ENCODE measurements at regions not wholly inside any gene's neighbourhood (a gene's known extent, or its start where the extent isn't known, plus 50 kb on each side); places are given as distances from the start of the nearest gene placed in this dataset.
A peak's percentile ranks its signal among the peaks of the same experiment; 100 is the strongest.

GRCh38 chr4:128582427-128582870 is 227.1 kb upstream of the JADE1 start (continued):
- no peak for TF ChIP-seq HNRNPUL1 (IDR thresholded peaks at IDR 0.05; ENCODE audit: low read length)
- TF ChIP-seq XRCC3 (IDR thresholded peaks at IDR 0.05): no peak
- peak; percentile 66 for TF ChIP-seq ATF3 (IDR thresholded peaks at IDR 0.05)
- no peak for TF ChIP-seq ATF3 (CRISPR knock-in tag; conservative IDR thresholded peaks at IDR 0.05)
- peak; percentile 64 for TF ChIP-seq MEIS2 (IDR thresholded peaks at IDR 0.05; ENCODE audit: partially characterized antibody)
- TF ChIP-seq ZNF224 (CRISPR knock-in tag; IDR thresholded peaks at IDR 0.05): no peak
- TF ChIP-seq ZNF639 (CRISPR knock-in tag; conservative IDR thresholded peaks at IDR 0.05 in 1 of 2, IDR thresholded peaks at IDR 0.05 in 1 of 2): no peak
- TF ChIP-seq ZNF408 (CRISPR knock-in tag; IDR thresholded peaks at IDR 0.05; ENCODE audit: low read depth): no peak
- peak; percentile 20; the same call in 1 of the 2 replicates for TF ChIP-seq CEBPG (CRISPR knock-in tag; IDR thresholded peaks at IDR 0.05)
- peak; percentile 82 to 85 for TF ChIP-seq CEBPG (tag; conservative IDR thresholded peaks at IDR 0.05 in 1 of 2, IDR thresholded peaks at IDR 0.05 in 1 of 2)
- no peak for TF ChIP-seq E2F4 (CRISPR knock-in tag; IDR thresholded peaks at IDR 0.05; ENCODE audit: low read depth)
- TF ChIP-seq CCNT2 (IDR thresholded peaks at IDR 0.05; ENCODE audit: borderline replicate concordance, extremely low read depth, insufficient read length, low read depth, low read length): no peak
- no peak for TF ChIP-seq ZNF311 (CRISPR knock-in tag; IDR thresholded peaks at IDR 0.05)
- peak; percentile 22; the same call in 1 of the 2 replicates for TF ChIP-seq TAL1 (IDR thresholded peaks at IDR 0.05)
- TF ChIP-seq HDAC6 (IDR thresholded peaks at IDR 0.05; ENCODE audit: low read depth, low read length): no peak
- peak; percentile 37; the same call in 1 of the 2 replicates for TF ChIP-seq DPF2 (IDR thresholded peaks at IDR 0.05)
- no peak for TF ChIP-seq POLR2AphosphoS2 (IDR thresholded peaks at IDR 0.05; ENCODE audit: low read length)
- TF ChIP-seq PURB (CRISPR knock-in tag; IDR thresholded peaks at IDR 0.05; ENCODE audit: low read depth): no peak
- no peak for TF ChIP-seq NR1H2 (CRISPR knock-in tag; IDR thresholded peaks at IDR 0.05)
- TF ChIP-seq ARID3A (IDR thresholded peaks at IDR 0.05; ENCODE audit: borderline replicate concordance, low read depth, low read length): 0 out of 2 replicates have a peak, but pooled peaks have one; percentile 36
- no peak for TF ChIP-seq PTRF (tag; IDR thresholded peaks at IDR 0.05)
- no peak for TF ChIP-seq ZNF766 (CRISPR knock-in tag; conservative IDR thresholded peaks at IDR 0.05)
- TF ChIP-seq ZNF282 (CRISPR knock-in tag; IDR thresholded peaks at IDR 0.05): no peak
- no peak for TF ChIP-seq L3MBTL2 (IDR thresholded peaks at IDR 0.05)
- peak; percentile 58 for TF ChIP-seq CBFA2T2 (conservative IDR thresholded peaks at IDR 0.05)
- no peak for TF ChIP-seq POU5F1 (IDR thresholded peaks at IDR 0.05; ENCODE audit: borderline replicate concordance, low read depth, low read length, partially characterized antibody)
